ENCODE measurements at regions not wholly inside any gene's neighbourhood (a gene's known extent, or its start where the extent isn't known, plus 50 kb on each side); places are given as distances from the start of the nearest gene placed in this dataset.

DNA sequence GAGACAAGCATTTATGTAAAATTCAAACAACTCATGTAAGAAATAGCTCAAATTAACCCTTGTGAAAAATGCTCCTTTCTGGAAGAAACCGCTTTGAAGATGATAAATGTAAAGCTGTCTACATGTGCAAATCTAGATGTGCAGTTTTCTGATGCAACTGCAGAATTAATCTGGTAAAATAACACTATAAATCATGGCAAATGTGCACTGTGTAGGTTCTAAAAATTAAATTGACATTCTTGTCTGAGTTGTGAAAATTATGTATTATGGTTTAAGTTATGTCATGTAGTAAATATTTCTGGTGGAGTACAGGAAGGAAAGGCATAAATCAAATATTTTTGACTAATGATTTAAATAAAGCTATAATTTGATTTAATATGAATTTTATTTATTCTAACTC lies 678.1 kb upstream of the SEMA6D start:
- TF ChIP-seq, protein P1, sequence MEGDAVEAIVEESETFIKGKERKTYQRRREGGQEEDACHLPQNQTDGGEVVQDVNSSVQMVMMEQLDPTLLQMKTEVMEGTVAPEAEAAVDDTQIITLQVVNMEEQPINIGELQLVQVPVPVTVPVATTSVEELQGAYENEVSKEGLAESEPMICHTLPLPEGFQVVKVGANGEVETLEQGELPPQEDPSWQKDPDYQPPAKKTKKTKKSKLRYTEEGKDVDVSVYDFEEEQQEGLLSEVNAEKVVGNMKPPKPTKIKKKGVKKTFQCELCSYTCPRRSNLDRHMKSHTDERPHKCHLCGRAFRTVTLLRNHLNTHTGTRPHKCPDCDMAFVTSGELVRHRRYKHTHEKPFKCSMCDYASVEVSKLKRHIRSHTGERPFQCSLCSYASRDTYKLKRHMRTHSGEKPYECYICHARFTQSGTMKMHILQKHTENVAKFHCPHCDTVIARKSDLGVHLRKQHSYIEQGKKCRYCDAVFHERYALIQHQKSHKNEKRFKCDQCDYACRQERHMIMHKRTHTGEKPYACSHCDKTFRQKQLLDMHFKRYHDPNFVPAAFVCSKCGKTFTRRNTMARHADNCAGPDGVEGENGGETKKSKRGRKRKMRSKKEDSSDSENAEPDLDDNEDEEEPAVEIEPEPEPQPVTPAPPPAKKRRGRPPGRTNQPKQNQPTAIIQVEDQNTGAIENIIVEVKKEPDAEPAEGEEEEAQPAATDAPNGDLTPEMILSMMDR (IDR thresholded peaks at IDR 0.05) = no peak
- TF ChIP-seq EZH2 (IDR thresholded peaks at IDR 0.05; ENCODE audit: borderline replicate concordance, insufficient read depth, low read depth, low read length, poor library complexity, severe bottlenecking) = no peak

Data from B cell (primary cell).